ENCODE measurements at regions not wholly inside any gene's neighbourhood (a gene's known extent, or its start where the extent isn't known, plus 50 kb on each side); places are given as distances from the start of the nearest gene placed in this dataset.
A peak's percentile ranks its signal among the peaks of the same experiment; 100 is the strongest.

- H3K4me3 ChIP-seq (ENCODE audit: low read depth, low read length) = no peak overlapping the region
- peak; percentile 13 for DNase-seq
- no peak overlapping the region for H3K27ac ChIP-seq
- TF ChIP-seq, protein P1, sequence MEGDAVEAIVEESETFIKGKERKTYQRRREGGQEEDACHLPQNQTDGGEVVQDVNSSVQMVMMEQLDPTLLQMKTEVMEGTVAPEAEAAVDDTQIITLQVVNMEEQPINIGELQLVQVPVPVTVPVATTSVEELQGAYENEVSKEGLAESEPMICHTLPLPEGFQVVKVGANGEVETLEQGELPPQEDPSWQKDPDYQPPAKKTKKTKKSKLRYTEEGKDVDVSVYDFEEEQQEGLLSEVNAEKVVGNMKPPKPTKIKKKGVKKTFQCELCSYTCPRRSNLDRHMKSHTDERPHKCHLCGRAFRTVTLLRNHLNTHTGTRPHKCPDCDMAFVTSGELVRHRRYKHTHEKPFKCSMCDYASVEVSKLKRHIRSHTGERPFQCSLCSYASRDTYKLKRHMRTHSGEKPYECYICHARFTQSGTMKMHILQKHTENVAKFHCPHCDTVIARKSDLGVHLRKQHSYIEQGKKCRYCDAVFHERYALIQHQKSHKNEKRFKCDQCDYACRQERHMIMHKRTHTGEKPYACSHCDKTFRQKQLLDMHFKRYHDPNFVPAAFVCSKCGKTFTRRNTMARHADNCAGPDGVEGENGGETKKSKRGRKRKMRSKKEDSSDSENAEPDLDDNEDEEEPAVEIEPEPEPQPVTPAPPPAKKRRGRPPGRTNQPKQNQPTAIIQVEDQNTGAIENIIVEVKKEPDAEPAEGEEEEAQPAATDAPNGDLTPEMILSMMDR (IDR thresholded peaks at IDR 0.05; ENCODE audit: low read depth, low read length) = no peak
- H3K27me3 ChIP-seq (ENCODE audit: insufficient read depth, low read depth, severe bottlenecking) = no peaks in the 10 kb centered on the region
- no peaks in the 10 kb centered on the region for H3K9me3 ChIP-seq (ENCODE audit: severe bottlenecking)
- H3K36me3 ChIP-seq = no peaks in the 10 kb centered on the region
Measured at GRCh38 chr22:27124351-27124966, 467.1 kb downstream of the MIAT start.

DNA sequence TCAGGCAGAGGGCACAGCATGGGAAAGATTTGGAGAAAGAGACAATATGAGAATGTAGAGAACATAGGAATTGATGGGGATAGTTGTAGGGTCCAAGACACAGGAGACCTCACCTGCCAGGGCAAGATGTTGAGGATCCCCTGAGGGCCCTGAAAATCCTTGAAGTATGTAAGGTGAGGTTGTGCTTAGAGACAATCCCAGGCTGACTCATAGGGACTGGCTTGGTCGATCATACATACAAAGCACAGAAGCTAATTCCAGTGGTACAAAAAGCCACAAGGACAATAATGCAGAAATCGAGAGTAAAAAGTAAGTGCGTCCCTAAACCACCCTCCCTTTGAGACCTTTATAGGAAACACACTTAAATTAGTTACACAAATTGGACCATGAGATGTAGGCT, 468.2 kb downstream of the MIAT start:
- H3K36me3 ChIP-seq = no peaks in the 10 kb centered on the region
- no peak overlapping the region for H3K27ac ChIP-seq
- TF ChIP-seq, protein P1 (IDR thresholded peaks at IDR 0.05; ENCODE audit: low read depth, low read length) = no peak
- DNase-seq = no peak
- H3K27me3 ChIP-seq (ENCODE audit: insufficient read depth, low read depth, severe bottlenecking) = no peaks in the 10 kb centered on the region
- H3K9me3 ChIP-seq (ENCODE audit: severe bottlenecking) = no peaks in the 10 kb centered on the region
- H3K4me3 ChIP-seq (ENCODE audit: low read depth, low read length) = no peak overlapping the region

DNA sequence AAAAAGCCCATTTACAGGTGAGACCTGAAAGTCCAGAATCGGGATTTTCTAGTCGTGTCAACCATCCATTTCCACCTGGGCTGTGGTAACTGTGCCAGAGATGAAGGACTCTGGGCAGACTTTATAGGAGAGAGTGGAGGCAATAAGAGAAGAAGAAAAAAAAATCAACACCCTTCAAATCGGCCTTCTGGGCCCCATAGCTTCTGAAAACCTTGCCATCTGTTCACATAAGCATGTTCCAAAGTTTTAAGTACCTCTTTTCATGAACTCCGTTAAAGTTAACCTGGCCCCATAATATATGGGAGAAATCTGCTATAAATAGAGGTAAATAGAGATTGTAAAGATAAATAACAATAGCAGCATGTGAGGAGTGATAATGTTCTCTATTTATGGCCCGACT, 470.5 kb downstream of the MIAT start:
- Histone ChIP-seq H3K4me3 (ENCODE audit: low read depth, low read length) (peak overlapping the region; percentile 27), H3K9me3 (ENCODE audit: severe bottlenecking) (no peaks in the 10 kb centered on the region), H3K27ac (peak overlapping the region; percentile 39), H3K36me3 (no peaks in the 10 kb centered on the region), H3K27me3 (ENCODE audit: insufficient read depth, low read depth, severe bottlenecking) (no peaks in the 10 kb centered on the region)
- no peak for DNase-seq
- TF ChIP-seq, protein P1 (IDR thresholded peaks at IDR 0.05; ENCODE audit: low read depth, low read length) = no peak

DNA sequence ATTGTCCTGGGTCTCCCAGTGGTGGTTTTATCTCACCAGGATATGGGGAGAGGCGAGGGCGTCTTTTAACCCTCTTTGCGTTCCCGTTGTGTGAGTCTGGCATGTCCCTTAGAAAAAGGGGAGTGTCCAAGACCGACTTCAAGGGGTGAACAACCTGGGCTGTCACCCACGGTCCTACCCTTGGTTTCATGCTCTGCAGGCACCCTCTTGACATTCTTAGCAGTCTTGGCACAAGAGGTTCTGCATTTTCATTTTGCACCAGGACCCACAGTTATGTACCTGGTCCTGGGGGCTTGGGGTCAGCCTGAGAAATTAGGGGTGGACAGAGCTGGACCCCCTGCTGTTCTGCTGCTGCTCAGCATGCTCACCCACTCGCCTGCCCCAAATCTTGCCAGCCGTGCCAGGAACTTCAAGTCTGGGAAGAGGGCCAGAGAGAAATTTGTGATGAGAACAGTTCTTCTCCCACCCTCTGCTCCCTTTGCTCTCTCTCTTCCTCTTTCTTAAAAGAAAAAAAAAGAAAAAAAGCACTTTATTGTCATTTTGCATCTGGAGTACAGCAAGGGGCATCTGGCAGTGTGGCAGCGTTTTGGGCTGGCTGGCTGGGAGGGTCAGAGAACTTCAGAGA, 471.2 kb downstream of the MIAT start:
- TF ChIP-seq, protein P1 (IDR thresholded peaks at IDR 0.05; ENCODE audit: low read depth, low read length) = no peak
- DNase-seq = no peak

DNA sequence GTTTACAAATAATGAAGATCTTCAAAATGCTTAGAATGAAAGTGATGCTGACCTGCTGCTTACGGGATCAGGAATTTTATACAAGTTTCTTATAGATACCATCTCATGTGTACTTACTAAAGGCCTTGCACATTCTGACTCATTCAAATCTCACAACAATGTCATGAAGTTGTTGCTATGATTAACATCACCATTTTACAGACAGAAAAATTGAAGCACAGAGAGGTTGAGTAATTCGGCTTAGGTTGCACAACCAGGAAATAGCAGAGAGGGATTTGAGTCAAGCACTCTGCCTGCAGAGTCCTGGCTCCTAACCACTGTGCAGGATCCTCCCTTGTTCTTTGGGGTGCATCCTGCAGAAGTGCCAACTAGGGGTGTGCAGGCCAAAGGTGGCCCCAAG, 471.9 kb downstream of the MIAT start:
- Histone ChIP-seq H3K27ac (no peak overlapping the region), H3K36me3 (no peaks in the 10 kb centered on the region), H3K4me3 (ENCODE audit: low read depth, low read length) (no peak overlapping the region)

More for the DNA sequence above, 471.2 kb downstream of the MIAT start:
- H3K27me3 ChIP-seq (ENCODE audit: insufficient read depth, low read depth, severe bottlenecking) = no peaks in the 10 kb centered on the region
- no peak overlapping the region for H3K27ac ChIP-seq
- H3K9me3 ChIP-seq (ENCODE audit: severe bottlenecking) = no peaks in the 10 kb centered on the region
- H3K4me3 ChIP-seq (ENCODE audit: low read depth, low read length) = peak overlapping the region; percentile 27
- no peaks in the 10 kb centered on the region for H3K36me3 ChIP-seq

More for the DNA sequence above, 471.9 kb downstream of the MIAT start:
- H3K27me3 ChIP-seq (ENCODE audit: insufficient read depth, low read depth, severe bottlenecking) = no peaks in the 10 kb centered on the region
- no peak for DNase-seq
- H3K9me3 ChIP-seq (ENCODE audit: severe bottlenecking) = no peaks in the 10 kb centered on the region
- TF ChIP-seq, protein P1 (IDR thresholded peaks at IDR 0.05; ENCODE audit: low read depth, low read length) = no peak
